Omental fat pad (tissue), 3 donors: ENCODE measurements at regions not wholly inside any gene's neighbourhood (a gene's known extent, or its start where the extent isn't known, plus 50 kb on each side); places are given as distances from the start of the nearest gene placed in this dataset.

Experiments used
- ATAC-seq: fragments of 150-250 bp; one replicate; pipeline ENCODE4 v1.9.1; 2016; ENCODE audit warnings: mild to moderate bottlenecking, moderate library complexity; ENCODE audit not compliant: low FRiP score
- DNase-seq: peaks from one replicate; pipeline ENCODE4 v3.0.0-alpha.2; 2019; ENCODE audit warnings: low spot score
- TF ChIP-seq, protein P1 (sequence below), 3 donors: fragments of 450-650 bp; IDR thresholded peaks; one replicate each; pipeline ENCODE4 v1.5.1; 2016 to 2017; ENCODE audit warnings: antibody characterized with exemption in 3 of 3, mild to moderate bottlenecking in 3 of 3, moderate library complexity in 2 of 3

DNA sequence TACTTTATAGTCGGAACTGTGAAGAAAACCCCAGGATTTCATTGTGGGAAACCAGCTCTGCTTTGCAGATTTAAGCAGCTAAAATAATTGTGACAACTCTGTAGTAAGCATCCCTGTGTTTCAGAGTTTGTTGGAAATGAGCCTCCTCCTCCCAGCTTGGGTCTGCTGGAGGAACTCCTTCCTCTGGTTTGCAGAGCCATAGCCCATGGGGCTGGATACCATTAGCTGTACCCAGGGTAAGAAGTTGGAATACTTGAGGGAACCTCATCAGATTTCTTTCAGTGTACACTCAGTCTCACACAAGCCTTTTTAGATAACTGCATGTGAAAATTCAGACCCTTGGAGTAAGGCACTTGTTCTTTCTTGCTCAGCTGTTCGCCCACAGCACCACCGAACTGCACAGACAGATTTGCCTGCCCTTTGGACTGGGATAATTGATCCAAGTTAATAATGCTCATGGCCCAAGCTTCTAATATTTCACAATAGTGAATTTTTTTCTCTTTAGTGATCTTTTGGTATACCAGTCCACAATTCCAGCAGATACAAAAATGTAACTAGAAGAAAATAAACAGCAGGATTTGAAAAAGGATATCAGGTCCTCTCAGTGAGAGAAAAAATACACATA, 467.4 kb upstream of the FZD8 start:
- DNase-seq, result no peak
- ATAC-seq, result no peak
- TF ChIP-seq, protein P1, sequence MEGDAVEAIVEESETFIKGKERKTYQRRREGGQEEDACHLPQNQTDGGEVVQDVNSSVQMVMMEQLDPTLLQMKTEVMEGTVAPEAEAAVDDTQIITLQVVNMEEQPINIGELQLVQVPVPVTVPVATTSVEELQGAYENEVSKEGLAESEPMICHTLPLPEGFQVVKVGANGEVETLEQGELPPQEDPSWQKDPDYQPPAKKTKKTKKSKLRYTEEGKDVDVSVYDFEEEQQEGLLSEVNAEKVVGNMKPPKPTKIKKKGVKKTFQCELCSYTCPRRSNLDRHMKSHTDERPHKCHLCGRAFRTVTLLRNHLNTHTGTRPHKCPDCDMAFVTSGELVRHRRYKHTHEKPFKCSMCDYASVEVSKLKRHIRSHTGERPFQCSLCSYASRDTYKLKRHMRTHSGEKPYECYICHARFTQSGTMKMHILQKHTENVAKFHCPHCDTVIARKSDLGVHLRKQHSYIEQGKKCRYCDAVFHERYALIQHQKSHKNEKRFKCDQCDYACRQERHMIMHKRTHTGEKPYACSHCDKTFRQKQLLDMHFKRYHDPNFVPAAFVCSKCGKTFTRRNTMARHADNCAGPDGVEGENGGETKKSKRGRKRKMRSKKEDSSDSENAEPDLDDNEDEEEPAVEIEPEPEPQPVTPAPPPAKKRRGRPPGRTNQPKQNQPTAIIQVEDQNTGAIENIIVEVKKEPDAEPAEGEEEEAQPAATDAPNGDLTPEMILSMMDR (IDR thresholded peaks at IDR 0.05), result no peak

DNA sequence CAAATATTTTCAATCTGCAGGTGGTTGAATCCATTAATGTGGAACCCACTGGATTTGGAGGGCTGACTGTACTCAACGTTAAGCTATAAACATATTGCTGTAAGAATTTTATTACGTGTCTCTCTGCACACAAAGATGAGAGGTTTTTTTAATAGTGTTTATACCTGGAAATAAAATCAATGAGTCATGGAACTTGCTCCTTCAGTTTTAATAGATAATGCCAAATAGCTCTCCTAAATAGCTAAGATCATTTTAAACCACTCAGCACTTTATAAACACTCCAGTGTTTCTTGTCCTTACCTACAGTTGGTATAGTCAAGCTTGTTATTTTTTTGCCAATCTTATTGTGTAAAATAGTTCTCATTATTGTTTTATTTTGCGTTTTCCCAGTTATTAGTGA, 455.6 kb upstream of the FZD8 start:
- ATAC-seq (no peak), DNase-seq (no peak)
- TF ChIP-seq, protein P1 (IDR thresholded peaks at IDR 0.05), result no peak

DNA sequence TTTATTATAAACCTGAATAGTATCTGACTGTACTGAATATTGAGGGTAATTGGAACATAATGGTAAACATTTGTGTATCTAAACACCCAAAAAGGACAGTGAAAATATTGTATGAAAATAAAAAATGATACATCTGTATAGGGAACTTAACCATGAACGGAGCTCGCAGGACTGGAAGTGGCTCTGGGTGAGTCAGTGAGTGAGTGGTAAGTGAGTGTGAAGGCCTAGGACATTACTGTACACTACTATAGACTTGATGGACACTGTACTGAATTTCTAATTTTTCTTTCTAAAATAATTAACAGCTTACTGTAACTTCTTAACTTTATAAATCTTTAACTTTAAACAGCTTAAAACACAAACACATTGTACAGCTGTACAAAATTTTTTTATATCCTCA, 454.5 kb upstream of the FZD8 start:
- DNase-seq (no peak), ATAC-seq (no peak)
- TF ChIP-seq, protein P1 (IDR thresholded peaks at IDR 0.05), result no peak

DNA sequence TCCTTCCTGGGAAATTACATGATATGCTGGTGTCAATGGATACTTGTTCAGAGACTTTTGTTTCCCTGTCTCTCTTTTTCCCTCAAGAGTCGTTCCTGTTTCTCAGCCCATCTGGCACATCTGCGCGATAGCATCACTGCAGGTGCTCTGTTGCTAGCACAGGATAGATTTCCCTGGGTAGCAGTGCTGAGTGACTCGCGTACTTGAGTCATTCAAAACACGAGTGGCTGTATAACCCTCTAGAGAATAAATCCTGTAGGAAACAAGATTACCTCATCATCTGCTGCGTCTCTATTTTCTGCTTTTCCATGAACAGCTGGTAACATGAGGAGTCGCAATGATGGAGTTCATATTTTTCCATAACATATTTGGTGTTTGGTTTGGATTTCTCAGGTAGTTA, 452.0 kb upstream of the FZD8 start:
- ATAC-seq (no peak), DNase-seq (no peak)
- TF ChIP-seq, protein P1 (IDR thresholded peaks at IDR 0.05), result no peak

DNA sequence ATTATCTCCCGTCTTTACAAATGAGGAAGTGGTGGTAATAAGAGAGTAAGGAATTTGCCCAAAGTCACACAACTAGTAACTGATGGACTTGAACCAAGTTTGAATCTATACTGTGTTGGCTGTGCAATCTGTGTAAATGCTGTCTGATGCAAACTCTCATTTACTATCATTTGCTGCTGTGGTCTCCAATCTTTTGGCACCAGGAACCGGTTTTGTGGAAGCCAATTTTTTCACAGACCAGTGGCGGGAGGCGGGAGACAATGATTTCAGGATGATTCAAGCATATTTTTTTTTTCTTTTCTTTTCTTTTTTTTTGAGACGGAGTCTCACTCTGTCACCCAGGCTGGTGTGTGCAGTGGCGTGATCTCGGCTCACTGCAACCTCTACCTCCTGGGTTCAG, 450.0 kb upstream of the FZD8 start:
- no peak for ATAC-seq
- TF ChIP-seq, protein P1 (IDR thresholded peaks at IDR 0.05), result no peak
- DNase-seq, result no peak

DNA sequence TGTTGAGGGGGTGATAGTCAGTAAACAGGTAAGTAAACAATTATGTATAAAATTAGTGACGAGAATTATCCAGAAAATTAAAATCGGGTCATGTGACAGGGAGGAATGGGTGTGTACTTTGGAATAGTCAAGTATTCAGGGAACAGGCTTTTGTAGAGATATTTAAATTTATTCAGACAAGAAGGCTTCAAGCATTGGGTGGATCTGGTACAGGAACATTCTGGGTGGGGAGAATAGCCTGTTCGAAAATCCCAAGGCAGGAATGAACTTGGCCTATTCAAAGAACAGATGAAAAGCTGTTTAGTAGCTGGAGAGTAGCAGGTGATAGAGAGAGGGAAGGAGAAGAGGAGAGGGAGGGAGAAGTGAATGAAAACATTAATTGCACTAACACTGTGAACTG, 448.9 kb upstream of the FZD8 start:
- TF ChIP-seq, protein P1 (IDR thresholded peaks at IDR 0.05), result no peak
- DNase-seq, result no peak
- ATAC-seq, result no peak

DNA sequence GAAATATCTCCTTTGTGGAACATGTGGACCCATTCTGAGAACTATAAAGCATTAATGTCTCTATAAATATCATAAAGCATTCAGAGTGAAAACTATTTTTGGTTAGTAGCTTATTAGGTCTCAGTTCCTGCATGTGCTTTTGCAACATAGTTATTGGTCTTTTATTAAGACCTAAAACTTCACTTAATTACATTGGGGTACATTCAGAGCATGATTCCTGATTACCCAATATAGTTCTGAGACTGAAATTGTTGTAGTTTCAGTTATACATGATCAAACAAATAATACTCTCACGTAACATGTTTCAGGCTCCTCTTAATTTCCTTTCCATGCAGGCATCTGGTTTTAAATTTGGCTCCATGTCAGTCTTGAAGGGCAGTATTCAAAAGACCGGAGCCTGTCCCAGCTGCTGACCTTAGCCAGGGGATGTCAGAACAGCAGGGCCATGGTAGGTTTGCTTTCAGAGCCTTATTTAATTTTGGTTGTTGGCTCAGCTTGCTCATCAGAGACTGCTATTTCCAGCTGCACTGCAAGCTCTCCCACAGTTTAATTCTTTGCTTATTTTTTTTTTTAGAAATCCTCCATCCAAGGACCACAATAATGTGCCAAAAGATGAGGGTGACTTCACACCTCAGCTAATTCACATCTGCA, 447.8 kb upstream of the FZD8 start:
- ATAC-seq (no peak), DNase-seq (no peak)
- TF ChIP-seq, protein P1 (IDR thresholded peaks at IDR 0.05), result no peak
